CD4-positive, alpha-beta T cell (primary cell): ENCODE measurements at regions not wholly inside any gene's neighbourhood (a gene's known extent, or its start where the extent isn't known, plus 50 kb on each side); places are given as distances from the start of the nearest gene placed in this dataset.

Source experiments
- ATAC-seq: fragments of 200-7000 bp; cut with Tn5 transposase; one replicate; pipeline ENCODE4 v1.10.0; 2022; ENCODE audit warnings: mild to moderate bottlenecking; ENCODE audit not compliant: poor library complexity
- CTCF ChIA-PET: fragments of 350-600 bp; sonication (Branson Sonifier 250); formaldehyde crosslinking; loops from one replicate; lab custom pipeline; 2021; ENCODE audit warnings: antibody characterized with exemption, inconsistent platforms; lab: Charles Lee
- POLR2A ChIA-PET: fragments of 350-600 bp; sonication (Branson Sonifier 250); formaldehyde crosslinking; loops from one replicate; lab custom pipeline; 2021; ENCODE audit warnings: antibody characterized with exemption, inconsistent platforms; lab: Charles Lee
- DNase-seq, 14 experiments: peaks; one replicate each; pipeline ENCODE4 v3.0.0-alpha.2; 2013 to 2020; ENCODE audit warnings: mixed read lengths in 2 of 14
- H3K27ac ChIP-seq, 2 donors: one replicate each; pipeline versions ENCODE4 v1.5.1 to v1.7.0; 2013; ENCODE audit warnings: low read length in 2 of 2, low read depth in 1 of 2, mild to moderate bottlenecking in 1 of 2
- H3K27me3 ChIP-seq, 2 experiments: 1 replicate in 1 of 2; 2 replicates in 1 of 2; pipeline versions ENCODE4 v1.6.1 to v1.7.0; 2013; ENCODE audit warnings: low read length in 2 of 2, control low read depth in 1 of 2, mild to moderate bottlenecking in 1 of 2, moderate library complexity in 1 of 2; ENCODE audit not compliant: insufficient read depth in 2 of 2, control insufficient read depth in 1 of 2
- H3K36me3 ChIP-seq: one replicate; pipeline ENCODE4 v1.6.1; 2013; ENCODE audit warnings: low read length, control low read depth; ENCODE audit not compliant: insufficient read depth
- H3K4me1 ChIP-seq: one replicate; pipeline ENCODE4 v1.6.1; 2013; ENCODE audit warnings: low read length, control low read depth; ENCODE audit not compliant: insufficient read depth
- H3K4me3 ChIP-seq: one replicate; pipeline ENCODE4 v1.5.1; 2013; ENCODE audit warnings: mild to moderate bottlenecking, low read length, moderate library complexity
- H3K9me3 ChIP-seq, 2 experiments: 1 replicate in 1 of 2; 2 replicates in 1 of 2; pipeline versions ENCODE4 v1.6.1 to v1.7.0; 2013; ENCODE audit warnings: low read length in 2 of 2, mild to moderate bottlenecking in 2 of 2, control low read depth in 1 of 2, moderate library complexity in 1 of 2; ENCODE audit not compliant: control insufficient read depth in 1 of 2, insufficient read depth in 1 of 2
- H3K27ac Mint-ChIP-seq: one replicate; pipeline ENCODE4 v1.8.0; 2020; ENCODE audit warnings: mixed read lengths
- H3K27me3 Mint-ChIP-seq: one replicate; pipeline ENCODE4 v1.8.0; 2021; ENCODE audit warnings: mixed read lengths
- H3K36me3 Mint-ChIP-seq: one replicate; pipeline ENCODE4 v1.8.0; 2021; ENCODE audit warnings: low read depth, mixed read lengths
- H3K4me1 Mint-ChIP-seq: one replicate; pipeline ENCODE4 v1.8.0; 2021; ENCODE audit warnings: low read depth, mixed read lengths
- H3K4me3 Mint-ChIP-seq: one replicate; pipeline ENCODE4 v1.8.0; 2020; ENCODE audit warnings: mild to moderate bottlenecking, mixed read lengths
- H3K9me3 Mint-ChIP-seq: one replicate; pipeline ENCODE4 v1.8.0; 2020; ENCODE audit warnings: mixed read lengths
- CTCF ChIP-seq: fragments of 200-600 bp; IDR thresholded peaks from one replicate; pipeline ENCODE4 v1.8.0; 2022; ENCODE audit warnings: antibody characterized with exemption, mild to moderate bottlenecking
- intact Hi-C, 2 experiments: fragments of 100-400 bp; cut with DNase I in 1 of 2; cut with micrococcal nuclease in 1 of 2; formaldehyde crosslinking; loops; one replicate each; pipeline versions ENCODE4 v1.15.1 to v1.9.0; 2023 to 2025; cut with DNase I, micrococcal nuclease

- POLR2A ChIA-PET: no interaction called here
- H3K4me3 ChIP-seq: no peak overlapping the region
- H3K27me3 ChIP-seq: no peaks in the 10 kb centered on the region
- Mint-ChIP-seq H3K4me1 (peaks cover 33% of the 10 kb centered on the region), H3K36me3 (no peaks in the 10 kb centered on the region), H3K27me3 (no peaks in the 10 kb centered on the region), H3K4me3 (no peak overlapping the region), H3K27ac (no peak overlapping the region), H3K9me3 (peaks cover 8% of the 10 kb centered on the region)
- ATAC-seq (no peak), DNase-seq (no peak)
- peaks cover 4 to 11% of the 10 kb centered on the region in 2 experiments for H3K9me3 ChIP-seq
- H3K27ac ChIP-seq: no peak overlapping the region
- peaks cover 14% of the 10 kb centered on the region for H3K4me1 ChIP-seq
- no peak for TF ChIP-seq CTCF
- H3K36me3 ChIP-seq: no peaks in the 10 kb centered on the region
- CTCF ChIA-PET: interaction anchor here (1.4 kb wide), 1 partner anchor 9 kb away, joined by 3 read pairs; no protein-coding TSS in a partner anchor
- intact Hi-C loops: no loop called here
Observed at GRCh38 chr14:98700748-98701147, 571.2 kb downstream of the BCL11B start.

GRCh38 chr14:98701377-98701776 lies 570.6 kb downstream of the BCL11B start:
- Mint-ChIP-seq H3K4me1 (peaks cover 34% of the 10 kb centered on the region), H3K4me3 (no peak overlapping the region), H3K27ac (no peak overlapping the region), H3K27me3 (no peaks in the 10 kb centered on the region), H3K9me3 (peaks cover 5% of the 10 kb centered on the region), H3K36me3 (no peaks in the 10 kb centered on the region)
- Histone ChIP-seq H3K4me1 (peaks cover 16% of the 10 kb centered on the region), H3K9me3 (peaks cover 4 to 11% of the 10 kb centered on the region in 2 experiments), H3K4me3 (no peak overlapping the region), H3K36me3 (no peaks in the 10 kb centered on the region), H3K27ac (no peak overlapping the region), H3K27me3 (no peaks in the 10 kb centered on the region)
- ChIA-PET POLR2A (no interaction called here), CTCF (no interaction called here)
- intact Hi-C loops: no loop called here
- ATAC-seq (no peak), DNase-seq (no peak)
- no peak for TF ChIP-seq CTCF

- Mint-ChIP-seq H3K4me1 (peaks cover 40% of the 10 kb centered on the region), H3K4me3 (no peak overlapping the region), H3K27me3 (no peaks in the 10 kb centered on the region), H3K9me3 (no peaks in the 10 kb centered on the region), H3K36me3 (no peaks in the 10 kb centered on the region), H3K27ac (peak overlapping the region; percentile 37)
- Histone ChIP-seq H3K27me3 (no peaks in the 10 kb centered on the region), H3K27ac (no peak overlapping the region), H3K4me3 (no peak overlapping the region), H3K9me3 (no peaks in the 10 kb centered on the region), H3K4me1 (peaks cover 16% of the 10 kb centered on the region), H3K36me3 (no peaks in the 10 kb centered on the region)
- ATAC-seq (peak; percentile 96), DNase-seq (peak in 12 of 14 experiments; percentile 0 to 86 (median 35))
- CTCF ChIA-PET: no interaction called here
- intact Hi-C loops: no loop called here
- TF ChIP-seq CTCF: no peak
- POLR2A ChIA-PET: no interaction called here
Observed at GRCh38 chr14:98704441-98704840, 567.6 kb downstream of the BCL11B start.
